HG02623 (cell line): ENCODE measurements at regions not wholly inside any gene's neighbourhood (a gene's known extent, or its start where the extent isn't known, plus 50 kb on each side); places are given as distances from the start of the nearest gene placed in this dataset.

Experiments
- ATAC-seq: cut with Tn5 transposase; IDR thresholded peaks from one replicate; pipeline ENCODE4 v1.9.1; 2021; ENCODE audit warnings: moderate library complexity; ENCODE audit not compliant: unreplicated experiment

DNA sequence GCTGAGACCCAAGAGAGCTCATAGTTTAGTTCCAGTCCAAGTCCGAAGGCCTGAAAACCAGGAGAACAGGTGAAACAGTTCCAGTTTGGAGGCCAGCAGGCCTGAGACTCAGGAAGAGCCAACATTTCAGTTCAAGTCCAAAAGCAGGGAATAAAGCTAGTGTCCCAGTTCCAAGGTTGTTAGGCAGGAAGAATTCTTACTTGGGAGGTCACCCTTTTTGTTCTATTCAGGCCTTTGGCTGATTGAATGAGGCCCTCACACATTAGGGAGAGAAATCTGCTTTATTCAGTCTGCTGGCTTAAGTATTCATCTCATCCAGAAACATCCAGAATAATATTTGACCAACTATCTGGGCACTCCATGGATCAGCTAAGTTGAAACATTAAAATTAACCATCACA, 294.6 kb downstream of the PCNX1 start:
- ATAC-seq = no peak

DNA sequence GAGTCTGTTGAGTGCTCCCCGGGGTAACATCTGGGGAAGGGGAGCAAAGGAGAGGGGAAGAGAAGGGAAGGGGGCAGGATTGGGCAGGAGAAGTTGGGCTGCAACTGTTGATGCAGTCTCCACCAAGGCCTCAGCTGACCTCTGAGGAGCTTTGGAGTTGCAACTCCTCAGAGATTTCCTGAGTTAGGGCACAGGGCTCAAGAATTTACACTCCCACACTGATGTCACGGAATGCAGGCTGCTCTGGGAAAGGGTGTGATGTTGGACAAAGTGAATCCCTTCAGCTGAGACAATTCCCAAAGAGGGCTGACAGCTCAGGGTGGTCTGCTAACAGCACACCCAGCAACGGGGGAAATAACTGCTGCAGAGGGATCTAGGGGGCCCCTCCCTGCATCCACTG, 295.6 kb downstream of the PCNX1 start:
- ATAC-seq = no peak

DNA sequence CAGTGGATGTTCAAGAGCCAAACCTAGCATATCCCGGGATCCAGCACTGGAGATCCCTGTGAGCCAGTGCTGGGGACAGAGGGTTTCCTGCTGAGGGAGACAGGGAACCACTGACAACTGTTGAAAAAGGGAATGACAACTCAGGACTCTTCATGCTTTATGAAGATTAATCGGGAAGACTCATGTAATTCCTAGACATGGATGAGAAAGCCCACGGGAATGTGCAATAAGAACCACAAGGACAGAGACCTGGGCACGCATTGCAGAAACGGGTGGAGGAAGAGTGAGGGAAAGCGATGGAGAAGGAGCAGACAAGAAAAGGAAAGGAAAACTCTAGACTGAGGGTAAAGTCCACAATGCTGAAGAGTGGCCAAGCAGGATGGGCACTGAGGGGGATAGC, 296.0 kb downstream of the PCNX1 start:
- ATAC-seq = no peak

DNA sequence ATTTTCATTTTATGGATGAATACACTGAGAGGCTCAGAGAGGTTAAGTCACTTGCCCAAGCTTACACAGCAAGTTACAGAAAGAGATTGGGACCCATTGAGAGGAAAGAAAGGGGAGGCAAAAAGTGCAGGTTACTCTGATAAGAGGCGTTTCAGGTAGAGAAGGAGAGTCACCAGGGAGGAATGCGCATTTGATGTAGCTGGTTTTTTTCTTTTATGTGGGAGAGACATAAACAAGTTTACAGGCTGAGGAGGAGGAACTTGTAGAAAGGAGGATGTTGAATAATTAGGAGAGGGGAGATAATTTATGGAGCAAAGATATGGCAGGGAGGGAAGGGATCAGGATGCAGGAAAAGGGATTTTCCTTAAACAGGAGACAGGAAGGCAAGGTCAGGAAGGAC, 297.0 kb downstream of the PCNX1 start:
- ATAC-seq = no peak

DNA sequence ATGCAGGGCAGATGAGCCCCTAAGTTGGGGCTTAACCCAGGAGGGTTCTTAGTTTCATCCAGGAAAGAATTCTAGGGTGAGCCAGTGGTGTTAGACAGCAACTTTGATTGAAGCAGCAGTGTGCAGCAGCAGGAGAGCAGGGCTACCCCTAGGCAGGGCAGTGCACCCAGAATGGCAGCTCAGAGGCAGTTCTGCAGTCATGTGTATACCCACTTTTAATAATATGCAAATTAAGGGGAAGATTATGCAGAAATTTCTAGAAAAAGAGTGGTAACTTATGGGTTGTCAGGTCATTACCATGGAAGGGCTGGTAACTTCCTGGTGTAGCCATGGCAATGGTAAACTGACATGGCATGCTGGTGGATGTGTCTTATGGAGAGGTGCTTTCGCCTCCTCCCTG, 297.5 kb downstream of the PCNX1 start:
- no peak for ATAC-seq

DNA sequence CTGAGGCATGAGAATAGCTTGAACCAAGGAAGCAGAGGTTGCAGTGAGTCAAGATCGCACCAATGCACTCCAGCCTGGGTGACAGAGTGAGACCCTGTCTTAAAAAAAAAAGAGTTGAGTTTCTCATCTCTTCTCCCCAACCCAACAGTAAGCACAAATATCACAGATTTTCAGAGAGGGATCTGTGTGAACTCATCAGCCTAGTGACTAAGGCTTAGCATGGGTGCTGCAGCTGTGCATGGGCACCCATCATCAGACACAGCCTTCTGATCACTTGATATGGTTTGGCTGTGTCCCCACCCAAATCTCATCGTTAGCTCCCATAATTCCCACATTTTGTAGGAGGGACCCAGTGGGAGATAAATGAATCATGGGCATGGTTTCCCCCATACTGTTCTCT, 298.9 kb downstream of the PCNX1 start:
- ATAC-seq = no peak

DNA sequence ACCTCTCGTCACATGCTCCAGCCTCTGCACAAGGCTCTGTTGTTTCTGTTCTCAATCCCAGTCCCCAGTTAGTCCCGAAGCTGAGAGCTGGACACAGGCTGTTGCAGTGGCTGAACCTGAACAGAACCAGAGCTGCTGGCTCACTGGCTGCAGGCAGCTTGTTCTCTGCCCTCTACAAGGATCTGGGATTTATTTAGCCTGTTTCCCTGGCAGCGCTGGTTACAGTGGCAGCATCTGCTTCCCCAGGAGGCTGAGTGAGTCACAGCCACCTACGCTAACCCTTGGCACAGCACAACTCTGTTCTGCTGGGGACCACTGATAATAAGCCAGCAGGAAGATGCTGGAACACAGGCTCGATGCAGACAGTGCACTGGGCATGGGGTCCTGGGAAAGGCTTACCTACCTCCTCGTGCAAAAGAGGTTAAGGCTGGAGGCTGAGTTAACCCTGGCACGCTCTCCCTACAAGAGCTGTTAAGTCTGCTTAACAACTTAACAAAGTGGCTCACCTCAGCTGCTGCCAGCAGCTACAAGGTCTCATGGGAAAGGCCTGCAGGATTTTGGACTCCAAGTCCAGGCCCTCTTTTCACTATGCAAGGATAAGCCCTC, 299.6 kb downstream of the PCNX1 start:
- ATAC-seq = no peak

DNA sequence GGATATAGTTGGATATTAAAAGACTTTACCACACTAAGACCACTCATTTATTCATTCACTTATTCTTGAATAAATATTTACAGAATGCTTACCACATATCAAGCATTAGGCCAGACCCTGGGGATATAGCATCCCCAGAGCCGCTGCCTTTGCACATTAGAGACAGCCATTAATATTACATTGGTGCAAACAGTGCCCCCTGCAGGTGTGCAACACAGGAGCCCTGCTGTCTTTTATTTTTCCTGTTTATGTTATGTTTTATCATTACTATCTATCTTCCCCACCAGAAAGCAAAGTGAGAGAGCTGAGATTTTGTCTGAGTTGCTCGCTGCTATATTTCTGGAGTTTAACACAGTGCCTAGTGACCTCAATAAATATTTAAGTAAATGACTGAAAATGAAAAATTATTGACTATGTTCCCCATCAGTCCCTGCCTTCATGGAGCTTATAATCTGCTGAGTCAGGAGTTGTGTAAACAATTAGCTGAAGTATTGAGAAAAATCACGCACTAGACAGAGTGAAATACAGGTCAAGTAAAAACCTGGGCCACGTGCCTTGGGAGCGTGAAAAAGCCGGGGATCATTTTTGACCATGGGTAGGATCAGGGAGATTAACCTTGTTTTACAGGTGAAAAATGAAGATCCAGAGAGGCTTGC, 301.6 kb downstream of the PCNX1 start:
- no peak for ATAC-seq

DNA sequence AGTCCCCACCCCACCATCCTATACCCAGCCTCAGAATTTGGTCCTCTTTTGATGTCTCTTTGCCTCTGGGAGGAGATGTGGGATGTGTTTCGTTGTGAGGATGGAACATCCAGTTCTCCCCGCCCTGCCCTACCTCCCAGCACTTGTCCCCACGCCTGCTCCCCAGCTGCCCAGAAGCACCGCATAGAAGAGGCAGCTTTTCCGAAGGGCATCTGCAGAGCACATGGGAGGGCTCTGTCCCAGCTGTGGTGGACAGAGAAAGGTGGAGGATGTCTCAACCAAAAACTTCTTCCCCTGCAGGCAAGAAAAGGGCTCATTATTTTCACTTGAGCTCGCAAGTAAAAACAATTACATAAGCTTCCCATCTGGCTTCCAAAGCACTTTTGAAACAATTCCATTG, 302.6 kb downstream of the PCNX1 start:
- no peak for ATAC-seq

DNA sequence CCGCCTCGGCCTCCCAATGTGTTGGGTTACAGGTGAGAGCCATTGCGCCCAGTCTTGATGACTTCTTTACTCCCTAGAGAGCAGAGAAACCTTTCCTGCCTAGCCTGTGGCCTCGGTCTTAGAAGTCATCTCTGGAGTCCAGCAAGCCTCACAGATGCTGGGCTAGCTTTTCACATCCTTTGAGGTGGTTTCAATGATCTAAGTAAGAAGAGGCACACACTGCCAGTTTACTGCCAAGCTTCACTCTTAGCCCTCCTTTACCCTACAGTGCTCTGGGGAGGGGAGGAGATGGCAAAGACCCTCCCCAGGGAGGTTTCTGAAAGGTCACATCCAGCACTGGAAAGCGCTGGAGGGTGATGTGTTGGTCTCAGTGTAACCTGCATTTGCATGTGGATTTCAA, 304.8 kb downstream of the PCNX1 start:
- ATAC-seq = no peak

DNA sequence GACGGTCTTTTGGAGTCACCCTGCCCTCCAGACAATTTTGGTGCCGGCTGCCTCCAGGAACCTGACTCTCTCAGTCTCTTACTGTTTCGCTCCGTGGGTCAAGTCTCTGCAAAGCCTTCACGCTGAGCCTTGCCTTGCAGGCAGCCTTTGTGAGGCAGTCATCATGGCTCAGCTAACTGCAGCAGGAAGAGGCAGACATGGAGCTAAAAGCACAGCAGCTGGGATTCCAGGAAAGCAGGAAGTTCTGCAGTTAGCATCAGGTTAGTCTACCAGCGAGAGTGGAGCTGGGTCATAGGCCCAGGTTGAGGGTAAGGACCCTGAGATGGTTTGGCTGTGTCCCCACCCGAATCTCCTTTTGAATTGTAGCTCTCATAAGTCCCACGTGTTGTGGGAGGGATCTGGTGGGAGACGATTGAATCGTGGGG, 305.4 kb downstream of the PCNX1 start:
- ATAC-seq = no peak

DNA sequence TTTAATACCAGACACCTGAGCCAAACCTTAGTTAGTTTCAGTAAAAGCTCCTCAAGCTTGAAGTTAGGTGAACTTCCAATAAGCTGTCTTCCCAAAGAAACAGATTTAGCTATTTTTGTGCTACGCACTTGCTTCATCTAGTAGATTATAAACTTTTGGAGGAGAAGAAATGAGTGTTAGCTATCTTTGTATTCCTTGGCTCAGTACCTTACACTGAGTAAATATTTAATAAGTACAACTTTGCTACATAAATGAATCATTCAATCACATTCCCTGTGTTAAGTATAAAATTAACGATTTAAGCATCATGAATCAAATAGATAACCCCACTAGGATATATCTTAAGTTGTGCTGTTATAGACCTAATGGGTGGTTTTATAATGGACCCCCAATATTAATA, 307.0 kb downstream of the PCNX1 start:
- ATAC-seq = no peak

DNA sequence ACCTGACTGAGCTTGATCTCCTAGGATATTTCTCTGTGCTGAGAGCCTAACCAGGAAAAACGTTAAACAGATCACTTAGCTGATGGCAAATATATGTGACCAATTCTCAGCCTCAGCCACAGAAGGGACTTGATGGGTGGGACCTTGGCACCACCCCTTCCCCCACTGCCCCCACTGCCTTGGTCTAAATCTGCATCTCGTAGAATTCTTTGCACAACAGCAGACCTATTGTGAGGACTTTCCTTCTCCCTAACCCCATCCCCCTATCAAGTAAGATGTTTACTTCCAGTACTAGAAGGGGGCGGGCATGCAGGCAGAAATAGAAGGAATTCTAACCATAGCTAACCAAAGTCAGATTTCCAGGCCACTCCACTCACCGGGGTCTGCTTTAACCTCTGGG, 313.2 kb downstream of the PCNX1 start:
- ATAC-seq = no peak

DNA sequence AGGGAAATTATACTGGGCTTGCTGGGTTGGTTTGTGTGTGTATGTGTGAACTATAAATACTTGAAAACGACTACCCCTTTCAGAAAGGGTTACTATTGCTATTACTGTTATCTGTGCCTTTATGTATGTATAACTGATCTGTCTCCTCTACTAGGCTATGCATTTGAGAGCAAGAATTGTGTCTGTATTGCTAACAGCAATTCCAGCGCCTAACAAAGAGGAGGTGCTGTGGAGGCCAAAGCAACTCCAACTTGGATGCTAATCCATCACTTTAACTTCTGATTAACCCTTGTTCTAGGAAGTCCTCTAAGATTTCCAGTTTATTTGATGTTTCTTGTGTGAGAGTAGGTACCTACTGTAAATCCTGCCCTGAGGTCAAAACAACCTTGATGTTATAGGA, 313.9 kb downstream of the PCNX1 start:
- no peak for ATAC-seq

DNA sequence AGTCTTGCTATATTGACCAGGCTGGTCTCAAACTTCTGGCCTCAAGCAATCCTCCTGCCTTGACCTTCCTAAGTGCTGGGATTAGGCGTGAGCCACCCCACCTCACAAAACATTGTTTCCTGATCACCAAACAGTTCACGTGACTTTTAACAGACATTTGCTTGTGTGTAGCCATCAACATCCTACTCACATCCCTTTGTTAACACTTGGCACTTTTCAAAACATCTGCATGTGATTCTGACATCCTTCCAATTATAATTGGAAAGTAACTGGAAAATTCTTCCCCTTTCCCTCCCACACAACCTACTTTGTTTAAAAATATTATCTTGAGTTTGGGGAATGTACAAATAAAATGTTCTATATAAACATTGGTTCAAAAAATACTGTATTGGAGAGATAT, 317.9 kb downstream of the PCNX1 start:
- no peak for ATAC-seq

DNA sequence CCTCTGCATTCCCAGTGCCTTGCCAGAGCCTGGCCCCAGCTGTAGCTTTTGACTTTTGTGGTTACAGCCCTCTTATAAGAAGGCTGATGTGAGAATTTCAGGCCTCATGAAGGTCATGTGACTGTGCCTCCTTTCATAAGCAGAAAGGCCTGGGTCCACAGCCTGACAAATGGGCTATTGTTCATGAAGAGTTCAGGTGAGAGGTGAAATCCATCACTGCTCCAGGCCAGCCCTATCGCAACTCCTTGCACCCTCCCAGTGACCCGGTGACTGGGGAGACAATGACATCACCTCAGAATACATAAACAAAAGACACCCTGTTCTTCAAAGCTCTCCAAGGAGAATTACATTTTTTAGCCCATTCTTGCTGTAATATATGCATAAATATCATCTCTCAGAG, 321.5 kb downstream of the PCNX1 start:
- no peak for ATAC-seq

DNA sequence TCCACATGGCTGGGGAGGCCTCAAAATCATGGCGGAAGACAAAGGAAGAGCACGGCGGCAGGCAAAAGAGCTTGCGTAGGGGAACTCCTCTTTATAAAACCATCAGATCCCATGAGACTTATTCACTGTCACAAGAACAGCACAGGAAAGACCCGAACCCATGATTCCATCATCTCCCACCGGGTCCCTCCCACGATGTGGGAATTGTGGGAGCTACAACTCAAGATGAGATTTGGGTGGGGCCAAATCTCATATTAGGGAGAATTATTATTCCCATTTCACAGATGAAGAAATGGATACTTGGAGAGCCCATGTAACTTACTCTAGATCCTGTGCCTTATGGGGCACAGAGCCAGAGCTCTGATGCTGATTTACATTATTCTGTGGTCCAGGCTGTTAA, 322.6 kb downstream of the PCNX1 start:
- no peak for ATAC-seq

DNA sequence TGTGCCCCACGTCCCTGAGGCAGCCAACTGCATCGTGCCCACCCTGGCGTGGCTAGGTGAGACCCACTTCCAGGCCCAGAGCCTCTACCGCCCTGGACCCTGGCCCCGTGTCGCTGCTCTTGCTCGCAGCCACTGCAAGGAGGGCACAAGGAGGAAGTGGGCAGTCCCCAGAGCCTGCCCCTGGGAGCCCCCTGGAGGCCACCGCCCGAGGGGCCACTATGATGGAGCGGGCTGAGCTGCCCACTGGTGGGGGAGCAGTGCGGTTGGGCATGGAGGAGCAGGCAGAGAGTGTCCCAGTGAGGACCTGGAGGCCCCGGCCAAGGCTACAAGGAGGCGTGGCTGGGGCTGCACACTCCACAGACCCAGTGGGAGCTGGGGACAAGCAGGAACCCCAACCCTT, 323.6 kb downstream of the PCNX1 start:
- ATAC-seq = no peak

DNA sequence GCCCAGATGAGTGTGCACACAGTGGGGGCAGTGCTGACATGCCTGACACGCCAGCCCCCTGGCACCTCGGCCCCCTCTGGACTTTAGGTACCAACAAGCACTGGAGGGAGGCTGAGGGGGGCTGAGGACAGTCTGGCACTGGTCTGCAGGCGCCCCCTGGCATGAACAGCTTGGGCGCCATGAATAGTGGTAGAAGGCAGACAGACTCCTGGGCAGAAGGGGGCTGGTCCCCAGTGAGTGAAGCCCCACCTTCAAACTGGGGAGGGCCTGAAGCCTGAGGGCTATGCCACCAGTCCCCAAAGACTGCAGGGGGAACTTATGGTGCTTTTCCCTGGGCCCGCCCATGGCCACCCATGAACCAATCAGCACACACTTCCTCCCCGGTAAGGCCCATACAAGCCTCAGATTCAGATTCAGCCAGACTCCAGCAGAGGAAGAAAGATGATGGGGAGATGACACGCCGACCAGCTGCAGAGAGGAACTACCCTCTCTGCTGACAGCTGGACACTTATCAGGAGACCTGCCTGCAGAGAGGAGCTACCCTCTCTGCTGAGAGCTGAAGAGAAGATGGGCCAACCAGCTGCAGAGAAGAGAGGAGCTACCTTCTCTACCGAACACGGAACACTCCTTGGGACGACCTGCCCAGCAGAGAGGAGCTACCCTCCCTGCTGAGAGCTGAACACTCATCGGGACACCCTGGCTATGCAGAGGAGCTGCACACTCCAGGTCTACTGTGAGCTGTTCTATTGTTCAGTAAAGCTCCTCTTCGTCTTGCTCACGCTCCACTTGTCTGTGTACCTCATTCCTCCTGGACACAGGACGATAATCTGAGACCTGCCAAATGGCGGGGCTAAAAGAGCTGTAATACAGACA, 324.5 kb downstream of the PCNX1 start:
- no peak for ATAC-seq

DNA sequence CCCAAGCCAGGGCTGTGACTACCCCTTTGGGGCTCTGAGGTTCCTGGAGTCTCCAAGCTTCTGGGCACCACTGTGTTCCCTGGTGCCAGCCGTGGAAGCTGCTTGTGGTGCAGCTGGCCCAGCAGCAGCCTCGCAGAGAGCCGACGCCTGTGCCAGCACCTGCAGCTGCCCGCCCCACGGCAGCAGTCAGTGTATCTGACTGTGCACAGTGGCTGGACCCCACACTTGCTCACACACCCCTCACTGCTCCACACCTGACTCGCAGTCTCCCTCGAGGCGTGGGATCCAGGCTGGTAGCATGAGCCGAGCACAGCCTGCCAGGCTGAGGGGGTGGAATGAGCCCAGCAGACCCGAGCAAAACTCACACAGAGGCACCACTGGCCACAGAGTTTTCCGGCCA, 325.2 kb downstream of the PCNX1 start:
- ATAC-seq = no peak

DNA sequence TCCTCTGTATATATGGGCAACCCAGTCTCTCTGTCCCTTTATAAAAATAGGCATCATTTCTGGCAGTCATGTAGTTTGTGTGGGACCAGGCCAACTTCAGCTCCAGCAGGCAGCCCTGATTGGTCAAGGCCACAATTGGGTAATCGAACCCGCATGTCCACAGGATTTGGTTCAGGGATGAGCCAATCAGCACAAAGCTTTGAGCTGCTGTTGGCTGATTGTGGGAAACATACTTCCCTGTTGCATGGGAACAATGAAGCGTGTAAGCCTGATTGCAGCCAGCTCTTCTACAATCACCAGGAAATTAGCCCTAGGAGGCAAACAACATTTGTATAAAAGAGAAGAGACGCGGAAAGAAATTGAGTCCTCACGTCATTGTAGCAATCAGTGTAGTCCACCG, 328.6 kb downstream of the PCNX1 start:
- no peak for ATAC-seq

DNA sequence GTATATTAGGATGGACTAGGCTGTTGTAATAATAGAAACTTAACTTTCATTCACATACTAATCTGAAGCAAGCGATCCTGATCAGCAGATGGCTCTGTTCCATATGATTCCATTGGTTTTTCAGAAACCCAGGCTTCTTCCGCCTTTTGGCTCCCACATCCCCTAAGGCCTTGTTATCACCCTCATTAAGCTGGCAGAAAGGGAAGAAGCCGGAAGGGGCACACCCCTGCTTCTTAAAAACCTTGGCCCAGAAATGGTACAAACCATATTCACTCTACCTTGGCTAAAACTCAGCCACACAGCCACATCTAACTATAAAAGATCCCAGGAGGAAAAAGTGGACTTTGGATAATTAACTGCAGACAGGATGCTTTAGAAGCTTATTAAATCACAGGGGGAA, 329.2 kb downstream of the PCNX1 start:
- no peak for ATAC-seq
